ENCODE measurements at regions not wholly inside any gene's neighbourhood (a gene's known extent, or its start where the extent isn't known, plus 50 kb on each side); places are given as distances from the start of the nearest gene placed in this dataset.
"Not testable (repeated sequence)": the region's sequence is repeated elsewhere in the genome, so short reads cannot be mapped to it uniquely, and the experiment has no call there.

DNA sequence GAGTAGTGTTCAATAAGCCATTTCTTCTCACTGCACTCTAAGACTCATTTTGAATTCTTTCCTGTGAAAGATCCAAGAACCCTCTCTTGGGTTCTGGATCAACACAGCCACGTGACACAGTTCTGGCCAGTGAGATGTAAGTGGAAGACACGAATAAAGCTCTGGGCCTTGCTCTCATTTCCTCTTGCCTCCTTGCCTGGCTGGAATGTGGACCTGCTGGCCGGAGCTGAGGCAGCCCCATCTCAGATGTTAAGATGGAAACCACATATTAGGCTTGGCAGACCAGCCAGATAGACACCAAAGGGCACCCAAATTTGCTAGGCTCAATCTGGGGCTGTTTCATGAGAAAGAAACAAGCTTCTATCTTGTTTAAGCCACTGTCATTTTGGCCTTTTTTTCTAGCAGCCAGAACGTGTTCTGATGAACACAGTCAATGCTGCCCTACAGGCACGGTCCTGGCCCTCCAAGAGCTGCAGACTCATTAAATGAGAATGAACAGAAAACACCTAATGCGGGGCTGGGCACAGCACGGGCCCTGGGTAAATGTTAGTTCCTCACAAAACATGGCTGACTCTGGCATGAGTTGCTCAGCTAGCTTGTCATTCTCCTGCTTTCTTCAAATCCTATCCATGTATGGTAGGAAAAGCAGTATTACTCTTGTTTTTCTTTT, 155.1 kb downstream of the OR4M2 start:
- H3K4me1 ChIP-seq (ENCODE audit: insufficient read depth, low read length); H3K27ac ChIP-seq (ENCODE audit: low read depth, low read length); H3K36me3 ChIP-seq (ENCODE audit: insufficient read depth, low read length); H3K27me3 ChIP-seq (ENCODE audit: insufficient read depth, low read length); H3K4me3 ChIP-seq (ENCODE audit: low read length); H3K9ac ChIP-seq (ENCODE audit: low read depth, low read length): not testable (repeated sequence)
- peaks cover 92% of the 10 kb centered on the region for H3K9me3 ChIP-seq (ENCODE audit: insufficient read depth, low read depth, low read length)
- 65% methylated on average over 7 of the region's 7 CpGs for WGBS

DNA sequence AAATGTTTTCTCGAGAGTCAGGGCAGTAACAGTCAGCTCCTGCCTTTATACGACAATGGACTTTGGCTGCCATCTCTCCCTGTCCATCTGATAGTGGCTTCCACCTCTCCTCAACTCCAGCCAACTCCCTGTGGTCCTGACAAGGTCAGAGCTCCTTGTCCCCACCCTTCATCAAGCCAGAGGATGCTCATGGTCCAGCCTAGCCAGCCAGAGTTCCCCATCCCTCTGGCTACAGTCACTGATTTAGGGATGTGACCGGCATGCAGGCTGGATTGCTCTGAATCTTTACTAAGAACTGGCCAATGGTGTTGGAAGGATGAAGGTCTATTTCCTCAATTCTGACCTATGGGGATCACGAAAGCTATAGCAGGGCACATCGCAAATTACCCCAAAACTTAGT, 156.1 kb downstream of the OR4M2 start:
- Histone ChIP-seq H3K9me3 (ENCODE audit: insufficient read depth, low read depth, low read length) (peaks cover 92% of the 10 kb centered on the region), H3K27ac (ENCODE audit: low read depth, low read length) (no peak overlapping the region), H3K4me1 (ENCODE audit: insufficient read depth, low read length) (no peaks in the 10 kb centered on the region), H3K27me3 (ENCODE audit: insufficient read depth, low read length) (no peaks in the 10 kb centered on the region), H3K9ac (ENCODE audit: low read depth, low read length) (no peak overlapping the region), H3K36me3 (ENCODE audit: insufficient read depth, low read length) (no peaks in the 10 kb centered on the region), H3K4me3 (ENCODE audit: low read length) (no peak overlapping the region)
- WGBS: 75% methylated on average over 5 of the region's 5 CpGs

DNA sequence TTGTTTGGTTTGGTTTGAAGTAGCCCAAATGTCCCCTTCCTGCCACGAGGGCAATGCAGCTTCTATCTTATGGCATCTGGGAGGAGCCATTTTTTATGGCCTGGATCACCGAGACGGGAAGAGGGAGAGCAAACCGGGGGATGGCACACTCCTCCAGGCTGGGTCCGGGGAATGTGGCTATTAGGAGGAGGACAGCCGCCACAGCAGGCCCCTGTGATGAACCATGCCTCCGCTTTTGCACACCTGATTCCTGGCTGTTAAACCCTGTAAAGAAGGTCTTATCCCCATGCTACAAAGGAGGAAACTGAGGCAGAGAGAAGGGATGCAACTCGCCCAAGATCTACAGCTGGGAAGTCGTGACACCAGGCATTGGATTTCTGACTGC, 157.6 kb downstream of the OR4M2 start:
- WGBS: 65% methylated on average over 9 of the region's 9 CpGs
- Histone ChIP-seq H3K27me3 (ENCODE audit: insufficient read depth, low read length) (no peaks in the 10 kb centered on the region), H3K9ac (ENCODE audit: low read depth, low read length) (no peak overlapping the region), H3K27ac (ENCODE audit: low read depth, low read length) (no peak overlapping the region), H3K36me3 (ENCODE audit: insufficient read depth, low read length) (no peaks in the 10 kb centered on the region), H3K9me3 (ENCODE audit: insufficient read depth, low read depth, low read length) (peaks cover 90% of the 10 kb centered on the region), H3K4me3 (ENCODE audit: low read length) (no peak overlapping the region), H3K4me1 (ENCODE audit: insufficient read depth, low read length) (no peaks in the 10 kb centered on the region)

DNA sequence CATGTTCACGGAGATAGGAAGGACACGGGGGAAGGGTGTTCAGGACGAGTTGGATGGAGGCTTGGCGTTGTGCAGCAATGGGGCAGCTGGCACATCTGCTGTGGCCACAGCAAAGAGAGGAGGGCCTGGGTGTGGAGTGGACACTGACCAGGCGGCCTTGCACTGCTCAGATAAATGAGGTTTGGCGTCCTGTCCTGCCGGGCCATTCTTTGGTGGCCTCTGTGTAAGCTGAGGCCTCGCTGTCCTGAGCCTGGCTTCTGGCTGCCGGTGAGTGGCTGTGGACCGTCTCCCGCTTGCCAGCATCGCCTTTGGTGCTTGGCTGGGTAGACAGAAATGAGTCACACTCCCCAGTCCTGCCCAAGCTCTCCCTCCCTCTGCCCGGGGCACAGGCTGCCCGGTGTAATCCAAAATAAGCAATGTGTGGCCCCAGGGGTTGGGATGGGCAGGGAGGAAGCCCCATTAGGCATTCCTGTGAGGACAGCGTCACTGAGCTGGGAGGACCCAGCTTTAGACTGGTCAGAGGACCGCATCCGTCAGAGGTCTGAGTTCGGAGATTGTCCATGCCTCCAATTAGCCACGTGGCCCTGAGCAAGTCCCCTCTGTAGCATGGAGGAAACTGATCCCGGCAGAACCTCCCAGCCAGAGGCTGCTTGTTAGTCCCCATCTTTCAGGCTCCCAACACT, 158.1 kb downstream of the OR4M2 start:
- H3K4me1 ChIP-seq (ENCODE audit: insufficient read depth, low read length); H3K27me3 ChIP-seq (ENCODE audit: insufficient read depth, low read length); H3K9ac ChIP-seq (ENCODE audit: low read depth, low read length); H3K27ac ChIP-seq (ENCODE audit: low read depth, low read length); H3K36me3 ChIP-seq (ENCODE audit: insufficient read depth, low read length); H3K4me3 ChIP-seq (ENCODE audit: low read length): not testable (repeated sequence)
- 78% methylated on average over 20 of the region's 20 CpGs for WGBS
- peaks cover 90% of the 10 kb centered on the region for H3K9me3 ChIP-seq (ENCODE audit: insufficient read depth, low read depth, low read length)

DNA sequence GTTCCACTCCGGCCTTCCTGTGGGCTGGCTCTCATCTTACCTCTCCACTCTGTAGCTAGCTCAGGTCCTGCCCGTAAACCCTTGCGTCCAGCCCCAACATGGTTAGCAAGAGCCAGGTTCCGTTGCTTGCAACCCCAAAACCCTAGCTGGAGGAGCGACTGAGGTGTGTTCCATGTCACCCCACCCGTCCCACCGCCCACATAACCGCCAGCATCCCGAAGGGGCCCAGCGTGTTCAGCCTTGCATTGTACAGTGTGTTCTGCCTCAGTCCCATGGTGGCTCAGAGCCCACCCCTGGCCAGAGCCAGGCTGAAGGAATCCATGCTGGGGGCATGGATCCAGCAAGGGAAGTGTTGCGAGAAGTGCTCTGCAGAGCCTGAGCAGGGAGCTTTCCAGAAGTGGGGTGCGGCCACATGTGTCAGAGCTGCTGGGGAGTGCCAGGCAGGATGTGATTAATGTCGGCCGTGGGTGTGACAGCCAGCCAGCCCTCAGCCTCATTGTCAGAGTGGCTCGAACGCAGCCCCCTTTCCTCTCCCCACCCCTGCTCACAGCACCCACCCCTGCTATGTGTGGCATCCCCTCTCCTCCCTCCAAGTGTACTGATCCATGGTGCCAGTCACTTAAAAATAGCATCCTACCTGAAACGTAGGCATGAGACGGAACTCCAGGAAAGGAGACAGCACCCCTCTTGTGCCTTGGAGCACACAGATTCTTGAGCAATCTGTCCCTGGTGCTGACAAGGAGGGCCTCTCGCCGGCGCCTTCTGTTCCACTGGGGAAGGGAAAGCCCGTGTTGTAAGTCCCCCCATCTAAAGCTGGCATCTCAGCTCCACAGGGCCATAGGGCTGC, 158.9 kb downstream of the OR4M2 start:
- WGBS: 85% methylated on average over 18 of the region's 22 CpGs
- not testable (repeated sequence) for H3K4me1 ChIP-seq (ENCODE audit: insufficient read depth, low read length); H3K27me3 ChIP-seq (ENCODE audit: insufficient read depth, low read length); H3K9ac ChIP-seq (ENCODE audit: low read depth, low read length); H3K36me3 ChIP-seq (ENCODE audit: insufficient read depth, low read length); H3K4me3 ChIP-seq (ENCODE audit: low read length); H3K27ac ChIP-seq (ENCODE audit: low read depth, low read length)
- H3K9me3 ChIP-seq (ENCODE audit: insufficient read depth, low read depth, low read length): peaks cover 90% of the 10 kb centered on the region

DNA sequence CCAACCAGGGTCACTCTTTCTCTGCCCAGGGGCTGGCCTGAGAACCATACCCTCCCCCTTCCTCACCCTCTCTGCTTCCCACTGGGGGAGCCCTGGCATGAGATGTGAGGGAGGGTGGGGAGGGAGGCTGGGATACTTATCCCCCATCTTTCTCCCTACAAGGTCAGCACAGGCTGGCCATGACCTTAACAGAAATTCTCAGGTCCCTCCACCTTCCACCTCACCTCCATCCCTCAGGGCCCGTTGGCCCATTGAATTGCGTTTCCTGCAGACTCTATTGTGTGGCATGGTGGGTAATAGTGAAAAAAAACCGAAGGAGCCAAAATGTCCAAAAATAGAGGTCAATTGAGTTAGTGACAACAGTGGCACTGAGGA, 159.5 kb downstream of the OR4M2 start:
- H3K36me3 ChIP-seq (ENCODE audit: insufficient read depth, low read length): no peaks in the 10 kb centered on the region
- no peak overlapping the region for H3K9ac ChIP-seq (ENCODE audit: low read depth, low read length)
- H3K4me3 ChIP-seq (ENCODE audit: low read length): no peak overlapping the region
- no peak overlapping the region for H3K27ac ChIP-seq (ENCODE audit: low read depth, low read length)
- no peaks in the 10 kb centered on the region for H3K4me1 ChIP-seq (ENCODE audit: insufficient read depth, low read length)
- peaks cover 90% of the 10 kb centered on the region for H3K9me3 ChIP-seq (ENCODE audit: insufficient read depth, low read depth, low read length)
- WGBS: 59% methylated on average over 3 of the region's 3 CpGs
- H3K27me3 ChIP-seq (ENCODE audit: insufficient read depth, low read length): no peaks in the 10 kb centered on the region

DNA sequence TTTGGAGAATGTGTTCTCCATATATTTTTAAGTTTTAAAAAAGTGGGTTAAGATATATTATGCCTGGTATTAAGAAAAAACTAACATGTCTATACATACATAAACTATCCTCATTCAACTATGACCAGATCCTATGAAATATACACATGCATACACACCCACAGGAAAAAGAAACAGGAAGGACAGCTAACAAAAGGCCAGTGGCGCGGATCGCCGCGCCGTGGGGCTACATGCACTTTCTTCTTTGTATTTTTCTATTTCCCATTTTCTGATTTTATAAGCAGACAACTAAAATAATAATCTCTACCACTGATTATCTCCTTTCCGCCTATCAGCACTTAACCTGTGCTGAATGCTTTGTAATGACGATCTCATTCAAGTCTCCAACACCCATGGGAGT, 160.1 kb downstream of the OR4M2 start:
- Histone ChIP-seq H3K36me3 (ENCODE audit: insufficient read depth, low read length) (no peaks in the 10 kb centered on the region), H3K27me3 (ENCODE audit: insufficient read depth, low read length) (no peaks in the 10 kb centered on the region), H3K4me3 (ENCODE audit: low read length) (no peak overlapping the region; the same call in 1 of the 2 replicates), H3K9me3 (ENCODE audit: insufficient read depth, low read depth, low read length) (peaks cover 88% of the 10 kb centered on the region), H3K4me1 (ENCODE audit: insufficient read depth, low read length) (no peaks in the 10 kb centered on the region), H3K27ac (ENCODE audit: low read depth, low read length) (no peak overlapping the region), H3K9ac (ENCODE audit: low read depth, low read length) (no peak overlapping the region)
- 96% methylated on average over 8 of the region's 8 CpGs for WGBS

DNA sequence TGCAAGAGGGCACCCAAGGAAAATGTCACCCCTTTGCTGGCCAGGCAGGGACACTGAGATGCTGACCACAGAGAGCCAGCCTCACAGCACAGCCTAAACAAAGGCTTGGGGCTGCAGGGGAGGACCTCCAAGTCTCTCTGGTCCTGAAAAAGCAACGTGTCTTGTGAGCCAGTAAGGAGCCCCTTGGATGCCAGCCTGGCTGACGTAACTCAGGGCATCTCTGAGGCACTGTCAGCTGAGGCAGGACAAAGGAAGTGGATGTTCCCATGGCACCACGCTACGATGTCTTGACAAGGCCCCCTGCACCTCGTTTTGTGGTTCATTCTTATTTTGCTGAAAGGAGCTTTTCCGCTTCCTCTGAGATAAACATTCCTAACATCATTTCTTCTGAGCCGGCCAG, 160.7 kb downstream of the OR4M2 start:
- Histone ChIP-seq H3K27me3 (ENCODE audit: insufficient read depth, low read length) (no peaks in the 10 kb centered on the region), H3K4me1 (ENCODE audit: insufficient read depth, low read length) (no peaks in the 10 kb centered on the region), H3K27ac (ENCODE audit: low read depth, low read length) (no peak overlapping the region), H3K4me3 (ENCODE audit: low read length) (no peak overlapping the region; the same call in 1 of the 2 replicates), H3K9ac (ENCODE audit: low read depth, low read length) (no peak overlapping the region), H3K9me3 (ENCODE audit: insufficient read depth, low read depth, low read length) (peaks cover 85% of the 10 kb centered on the region), H3K36me3 (ENCODE audit: insufficient read depth, low read length) (no peaks in the 10 kb centered on the region)
- 76% methylated on average over 7 of the region's 7 CpGs for WGBS

DNA sequence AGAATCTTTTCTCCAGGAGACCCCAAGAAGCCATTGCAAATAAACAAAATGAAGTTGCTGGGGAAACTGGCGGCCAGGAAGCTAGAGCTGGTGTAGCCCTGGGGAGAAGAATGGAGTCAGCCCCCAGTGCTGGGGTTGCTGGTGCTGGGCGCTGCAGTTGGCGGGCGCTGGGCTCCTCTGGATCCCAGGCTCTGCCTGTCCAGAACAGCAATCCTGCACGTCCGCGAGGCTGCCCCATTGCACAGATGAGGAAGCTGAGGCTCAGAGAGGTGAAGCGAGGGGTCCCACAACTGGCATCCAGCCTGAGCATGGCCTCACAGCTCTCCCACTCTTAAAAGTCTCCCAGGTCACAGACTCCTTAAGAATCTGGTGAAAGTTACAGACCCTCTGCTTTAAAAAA, 161.1 kb downstream of the OR4M2 start:
- Histone ChIP-seq H3K27ac (ENCODE audit: low read depth, low read length) (no peak overlapping the region), H3K36me3 (ENCODE audit: insufficient read depth, low read length) (no peaks in the 10 kb centered on the region), H3K27me3 (ENCODE audit: insufficient read depth, low read length) (no peaks in the 10 kb centered on the region), H3K9me3 (ENCODE audit: insufficient read depth, low read depth, low read length) (peaks cover 85% of the 10 kb centered on the region), H3K9ac (ENCODE audit: low read depth, low read length) (no peak overlapping the region), H3K4me1 (ENCODE audit: insufficient read depth, low read length) (no peaks in the 10 kb centered on the region), H3K4me3 (ENCODE audit: low read length) (no peak overlapping the region)
- WGBS: 85% methylated on average over 8 of the region's 8 CpGs

DNA sequence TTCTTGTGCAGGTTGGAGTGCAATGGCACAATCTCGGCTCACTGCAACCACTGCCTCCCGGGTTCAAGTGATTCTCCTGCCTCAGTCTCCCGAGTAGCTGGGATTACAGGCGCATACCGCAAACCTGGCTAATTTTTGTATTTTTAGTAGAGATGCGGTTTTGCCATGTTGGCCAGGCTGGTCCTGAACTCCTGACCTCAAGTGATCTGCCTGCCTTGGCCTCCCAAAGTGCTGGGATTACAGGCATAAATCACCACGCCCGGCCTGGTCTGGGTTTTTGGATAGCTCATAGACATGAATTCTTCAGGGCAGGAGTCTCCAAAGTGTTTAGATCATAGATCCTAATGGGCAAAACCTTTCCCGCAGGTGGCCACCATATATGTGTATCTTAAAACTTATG, 162.0 kb downstream of the OR4M2 start:
- not testable (repeated sequence) for H3K4me3 ChIP-seq (ENCODE audit: low read length); H3K9ac ChIP-seq (ENCODE audit: low read depth, low read length); H3K4me1 ChIP-seq (ENCODE audit: insufficient read depth, low read length); H3K36me3 ChIP-seq (ENCODE audit: insufficient read depth, low read length); H3K27me3 ChIP-seq (ENCODE audit: insufficient read depth, low read length); H3K27ac ChIP-seq (ENCODE audit: low read depth, low read length)
- peaks cover 85% of the 10 kb centered on the region for H3K9me3 ChIP-seq (ENCODE audit: insufficient read depth, low read depth, low read length)
- 91% methylated on average over 8 of the region's 9 CpGs for WGBS

DNA sequence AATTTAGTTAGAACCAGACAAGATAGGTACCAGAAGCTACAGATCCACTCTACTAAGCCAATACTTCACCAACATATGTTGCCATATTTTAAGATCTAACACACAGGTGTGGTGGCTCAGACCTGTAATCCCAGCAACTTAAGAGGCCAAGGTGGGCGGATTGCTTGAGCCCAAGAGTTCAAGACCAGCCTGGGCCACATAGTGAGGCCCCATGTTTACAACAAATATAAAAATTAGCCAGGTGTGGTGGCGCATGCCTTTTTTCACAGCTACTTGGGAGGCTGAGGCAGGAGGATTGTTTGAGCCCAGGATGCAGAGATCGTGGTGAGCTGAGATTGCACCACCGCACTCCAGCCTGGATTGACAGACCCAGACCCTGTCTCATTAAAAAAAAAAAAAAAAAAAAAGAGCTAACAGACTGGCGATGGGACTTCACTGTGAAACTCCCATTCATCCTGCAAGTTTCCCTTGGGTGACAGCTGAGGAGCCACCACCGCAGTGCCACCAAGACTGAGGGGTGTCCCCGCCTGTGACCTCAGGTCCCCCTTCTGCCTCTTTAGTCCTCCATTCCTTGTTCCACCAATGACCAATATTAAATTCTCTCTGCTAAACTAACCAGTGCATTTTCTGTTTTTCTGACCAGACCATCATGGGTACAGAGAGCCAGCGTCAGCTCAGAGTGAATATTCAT, 163.3 kb downstream of the OR4M2 start:
- no peaks in the 10 kb centered on the region for H3K4me1 ChIP-seq (ENCODE audit: insufficient read depth, low read length)
- WGBS: 81% methylated on average over 8 of the region's 8 CpGs

More for the DNA sequence above, 163.3 kb downstream of the OR4M2 start:
- H3K27me3 ChIP-seq (ENCODE audit: insufficient read depth, low read length): no peaks in the 10 kb centered on the region
- no peak overlapping the region for H3K9ac ChIP-seq (ENCODE audit: low read depth, low read length)
- no peaks in the 10 kb centered on the region for H3K36me3 ChIP-seq (ENCODE audit: insufficient read depth, low read length)
- no peak overlapping the region for H3K27ac ChIP-seq (ENCODE audit: low read depth, low read length)
- H3K4me3 ChIP-seq (ENCODE audit: low read length): 0 out of 2 replicates have a peak overlapping the region, but pooled peaks have one; percentile 23
- peaks cover 86% of the 10 kb centered on the region for H3K9me3 ChIP-seq (ENCODE audit: insufficient read depth, low read depth, low read length)

Measured in HUES64 (cell line).